ENCODE measurements at regions not wholly inside any gene's neighbourhood (a gene's known extent, or its start where the extent isn't known, plus 50 kb on each side); places are given as distances from the start of the nearest gene placed in this dataset.

- Histone ChIP-seq H3K27ac (no peak overlapping the region), H3K4me1 (no peaks in the 10 kb centered on the region), H3K36me3 (no peaks in the 10 kb centered on the region), H3K4me3 (no peak overlapping the region), H3K9me3 (no peaks in the 10 kb centered on the region), H3K27me3 (no peaks in the 10 kb centered on the region)
- intact Hi-C loops (cut with DNase I), result no loop called here
- TF ChIP-seq CTCF (IDR thresholded peaks at IDR 0.05), result no peak
- ATAC-seq (no peak), DNase-seq (no peak)
Measured at GRCh38 chr21:40901691-40902090, 54.7 kb upstream of the DSCAM start.

GRCh38 chr21:40902299-40902698 is 55.3 kb upstream of the DSCAM start:
- no peak for TF ChIP-seq CTCF (IDR thresholded peaks at IDR 0.05)
- no peak overlapping the region for H3K4me3 ChIP-seq
- ATAC-seq, result no peak
- no peaks in the 10 kb centered on the region for H3K4me1 ChIP-seq
- no peaks in the 10 kb centered on the region for H3K36me3 ChIP-seq
- no peak for DNase-seq
- H3K9me3 ChIP-seq, result no peaks in the 10 kb centered on the region
- H3K27ac ChIP-seq, result no peak overlapping the region
- intact Hi-C loops (cut with DNase I), result no loop called here
- H3K27me3 ChIP-seq, result no peaks in the 10 kb centered on the region

- no peak overlapping the region for H3K27ac ChIP-seq
- intact Hi-C loops (cut with DNase I), result no loop called here
- ATAC-seq, result no peak
Measured at GRCh38 chr21:40902993-40903392, 56.0 kb upstream of the DSCAM start.

GRCh38 chr21:40905251-40905650 is 58.3 kb upstream of the DSCAM start:
- TF ChIP-seq CTCF (IDR thresholded peaks at IDR 0.05), result no peak
- Histone ChIP-seq H3K27me3 (no peaks in the 10 kb centered on the region), H3K27ac (no peak overlapping the region), H3K4me3 (no peak overlapping the region), H3K9me3 (no peaks in the 10 kb centered on the region), H3K4me1 (no peaks in the 10 kb centered on the region), H3K36me3 (no peaks in the 10 kb centered on the region)
- ATAC-seq (no peak), DNase-seq (no peak)
- intact Hi-C loops (cut with DNase I), result no loop called here

More at GRCh38 chr21:40902993-40903392, 56.0 kb upstream of the DSCAM start:
- Histone ChIP-seq H3K36me3 (no peaks in the 10 kb centered on the region), H3K4me3 (no peak overlapping the region), H3K9me3 (no peaks in the 10 kb centered on the region), H3K27me3 (no peaks in the 10 kb centered on the region), H3K4me1 (no peaks in the 10 kb centered on the region)
- no peak for DNase-seq
- TF ChIP-seq CTCF (IDR thresholded peaks at IDR 0.05), result no peak

- no peaks in the 10 kb centered on the region for H3K36me3 ChIP-seq
- TF ChIP-seq CTCF (IDR thresholded peaks at IDR 0.05), result no peak
- intact Hi-C loops (cut with DNase I), result no loop called here
- DNase-seq (no peak), ATAC-seq (no peak)
- no peaks in the 10 kb centered on the region for H3K27me3 ChIP-seq
- no peak overlapping the region for H3K27ac ChIP-seq
- H3K9me3 ChIP-seq, result no peaks in the 10 kb centered on the region
- H3K4me3 ChIP-seq, result no peak overlapping the region
- H3K4me1 ChIP-seq, result no peaks in the 10 kb centered on the region
Measured at GRCh38 chr21:40912375-40912774, 65.4 kb upstream of the DSCAM start.

- TF ChIP-seq CTCF (IDR thresholded peaks at IDR 0.05), result no peak
- no peak for DNase-seq
- Histone ChIP-seq H3K27me3 (no peaks in the 10 kb centered on the region), H3K27ac (no peak overlapping the region), H3K4me3 (no peak overlapping the region), H3K4me1 (no peaks in the 10 kb centered on the region), H3K9me3 (no peaks in the 10 kb centered on the region), H3K36me3 (no peaks in the 10 kb centered on the region)
- no peak for ATAC-seq
- intact Hi-C loops (cut with DNase I), result no loop called here
Measured at GRCh38 chr21:40915114-40915513, 68.2 kb upstream of the DSCAM start.
